WI38 (cell line): ENCODE measurements at regions not wholly inside any gene's neighbourhood (a gene's known extent, or its start where the extent isn't known, plus 50 kb on each side); places are given as distances from the start of the nearest gene placed in this dataset.

Experiments used
- H3K4me3 ChIP-seq: 2 replicates; pipeline ENCODE4 v1.5.1; 2011; ENCODE audit warnings: low read depth, mild to moderate bottlenecking, control low read depth, low read length
- TF ChIP-seq, protein P1 (sequence below): IDR thresholded peaks from 2 replicates; pipeline ENCODE4 v1.5.1; 2012; ENCODE audit warnings: low read depth, mild to moderate bottlenecking, control low read depth, low read length

DNA sequence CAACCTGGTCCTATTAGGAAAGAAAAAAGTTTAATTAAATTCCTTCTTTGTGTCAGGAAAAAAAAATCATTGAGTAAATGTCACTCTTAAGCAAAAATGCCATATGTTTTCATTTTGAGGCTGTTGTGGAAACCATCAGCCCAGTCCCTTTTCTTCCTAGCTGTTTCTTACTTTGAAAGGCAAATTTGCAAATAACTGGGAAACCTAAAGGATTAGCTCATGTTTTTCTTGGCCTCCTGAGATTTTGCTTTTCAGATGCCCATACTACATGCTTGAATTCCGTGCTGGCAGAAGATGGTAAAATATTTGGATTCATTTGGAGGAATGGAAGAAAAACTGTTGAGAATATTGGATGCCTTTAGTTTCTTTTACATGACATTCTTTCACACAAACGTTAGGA is 182.1 kb upstream of the ADAMTS5 start:
- H3K4me3 ChIP-seq = no peak overlapping the region
- TF ChIP-seq, protein P1, sequence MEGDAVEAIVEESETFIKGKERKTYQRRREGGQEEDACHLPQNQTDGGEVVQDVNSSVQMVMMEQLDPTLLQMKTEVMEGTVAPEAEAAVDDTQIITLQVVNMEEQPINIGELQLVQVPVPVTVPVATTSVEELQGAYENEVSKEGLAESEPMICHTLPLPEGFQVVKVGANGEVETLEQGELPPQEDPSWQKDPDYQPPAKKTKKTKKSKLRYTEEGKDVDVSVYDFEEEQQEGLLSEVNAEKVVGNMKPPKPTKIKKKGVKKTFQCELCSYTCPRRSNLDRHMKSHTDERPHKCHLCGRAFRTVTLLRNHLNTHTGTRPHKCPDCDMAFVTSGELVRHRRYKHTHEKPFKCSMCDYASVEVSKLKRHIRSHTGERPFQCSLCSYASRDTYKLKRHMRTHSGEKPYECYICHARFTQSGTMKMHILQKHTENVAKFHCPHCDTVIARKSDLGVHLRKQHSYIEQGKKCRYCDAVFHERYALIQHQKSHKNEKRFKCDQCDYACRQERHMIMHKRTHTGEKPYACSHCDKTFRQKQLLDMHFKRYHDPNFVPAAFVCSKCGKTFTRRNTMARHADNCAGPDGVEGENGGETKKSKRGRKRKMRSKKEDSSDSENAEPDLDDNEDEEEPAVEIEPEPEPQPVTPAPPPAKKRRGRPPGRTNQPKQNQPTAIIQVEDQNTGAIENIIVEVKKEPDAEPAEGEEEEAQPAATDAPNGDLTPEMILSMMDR = no peak

DNA sequence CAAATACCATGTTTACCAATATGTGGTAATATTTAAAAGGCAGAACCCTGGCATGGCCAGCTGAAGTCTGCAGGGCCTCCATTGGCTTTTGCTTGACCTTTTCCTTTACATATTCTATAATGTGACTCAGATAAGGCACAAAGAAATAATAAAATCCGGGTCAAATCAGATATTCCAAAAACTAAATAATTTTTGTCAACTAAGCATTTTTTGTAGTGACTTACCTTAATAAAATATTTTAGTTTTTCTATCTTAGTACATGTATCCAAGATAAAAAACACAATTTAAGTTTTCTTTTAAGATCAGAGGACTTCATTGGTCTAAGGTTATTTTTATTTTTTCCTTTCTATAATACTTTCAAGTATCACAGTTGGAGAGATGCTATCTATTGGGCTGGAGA is 179.4 kb upstream of the ADAMTS5 start:
- no peak overlapping the region for H3K4me3 ChIP-seq
- TF ChIP-seq, protein P1 = no peak

DNA sequence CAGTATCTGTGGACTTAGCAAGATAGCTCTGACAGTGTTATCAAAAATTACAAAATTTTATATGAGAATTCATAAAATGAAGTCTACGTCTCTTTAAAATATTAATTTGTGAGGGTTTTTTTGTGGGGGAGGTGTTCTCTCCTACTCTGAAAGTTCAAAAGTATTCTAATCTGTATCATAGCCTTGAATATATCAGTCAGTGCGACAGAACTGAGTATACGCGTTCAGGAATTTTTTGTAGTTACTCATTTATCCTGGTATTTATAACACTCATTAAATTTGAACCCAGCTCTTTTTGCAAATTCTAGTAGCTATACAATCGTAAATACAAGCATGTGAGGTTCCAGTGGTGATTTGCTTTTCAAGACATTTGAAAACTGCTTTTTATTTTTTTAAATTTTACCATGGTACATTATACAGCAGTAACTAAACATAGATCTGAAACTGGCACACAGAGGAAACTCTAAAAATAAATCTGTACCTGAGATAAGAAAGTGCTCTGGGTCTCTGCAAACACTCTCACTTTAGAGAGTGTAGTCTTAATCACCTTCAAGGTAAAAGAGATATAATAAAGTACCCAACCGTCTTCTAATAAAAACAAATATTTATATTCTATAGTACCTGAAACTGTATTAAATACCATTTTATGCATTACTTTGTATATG is 178.4 kb upstream of the ADAMTS5 start:
- TF ChIP-seq, protein P1 = no peak

DNA sequence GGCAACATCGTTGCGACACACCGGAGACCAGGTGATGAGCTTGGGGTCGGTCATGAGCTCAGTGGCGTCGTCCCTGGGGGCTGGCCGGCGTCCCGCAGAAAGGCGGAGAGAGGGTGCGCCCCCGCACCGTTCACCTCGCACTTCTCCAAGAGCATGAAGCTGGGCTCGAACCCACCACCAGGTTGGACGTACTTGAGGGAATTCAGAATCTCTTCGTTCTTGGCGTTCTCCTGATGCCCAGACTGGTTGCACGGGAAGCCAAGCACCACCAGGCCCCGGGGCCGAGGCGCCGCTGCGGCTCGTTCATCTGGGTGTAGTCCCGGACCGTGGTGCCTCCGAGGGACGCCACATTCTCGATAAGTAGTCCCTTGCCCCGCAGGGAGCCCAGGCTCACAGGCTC is 176.6 kb upstream of the ADAMTS5 start:
- TF ChIP-seq, protein P1 = no peak
- no peak overlapping the region for H3K4me3 ChIP-seq

More for the DNA sequence above, 178.4 kb upstream of the ADAMTS5 start:
- H3K4me3 ChIP-seq = no peak overlapping the region

DNA sequence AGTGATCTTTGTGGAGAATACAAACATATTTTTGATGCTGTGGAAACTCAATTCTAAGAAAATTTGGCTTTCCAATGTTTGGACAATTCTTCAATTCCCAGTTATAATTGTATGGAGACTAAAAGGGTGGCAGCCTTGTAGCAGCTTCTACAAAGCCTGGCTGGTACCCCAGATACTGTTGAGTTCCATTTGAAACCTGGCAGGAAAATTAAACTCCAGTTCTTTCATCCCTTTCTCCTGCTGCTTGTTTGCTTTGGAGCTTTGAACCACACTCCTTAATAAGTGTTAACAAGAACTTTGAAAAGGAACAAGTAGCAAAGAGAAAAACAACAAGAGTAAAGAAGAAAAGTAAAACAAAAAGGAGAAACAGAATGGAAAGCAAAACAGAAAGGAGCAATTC is 172.6 kb upstream of the ADAMTS5 start:
- H3K4me3 ChIP-seq = no peak overlapping the region
- TF ChIP-seq, protein P1 = no peak

GRCh38 chr21:27134516-27134915 is 167.6 kb upstream of the ADAMTS5 start:
- H3K4me3 ChIP-seq = no peak overlapping the region
- TF ChIP-seq, protein P1 = no peak

DNA sequence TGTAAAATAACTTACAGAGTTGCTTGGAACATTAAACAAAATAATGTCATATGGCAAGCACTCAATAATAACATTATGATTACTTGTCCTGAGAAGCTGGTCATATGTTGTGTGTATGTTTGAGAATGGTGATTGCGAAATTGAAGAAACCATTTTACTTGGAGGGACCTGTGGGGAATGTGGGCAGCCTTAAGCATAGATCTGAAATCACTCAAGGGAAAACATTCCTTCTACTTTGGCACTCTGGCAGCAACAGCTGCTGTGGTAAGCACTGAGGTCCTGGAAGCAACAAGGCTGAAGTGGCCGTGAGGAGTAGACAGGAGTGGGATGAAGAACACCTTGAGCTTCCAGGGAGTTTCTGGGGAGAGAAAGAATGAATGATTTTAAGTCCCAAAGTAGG is 165.4 kb upstream of the ADAMTS5 start:
- TF ChIP-seq, protein P1 = no peak
- no peak overlapping the region for H3K4me3 ChIP-seq
